K562 (cell line): ENCODE measurements at regions not wholly inside any gene's neighbourhood (a gene's known extent, or its start where the extent isn't known, plus 50 kb on each side); places are given as distances from the start of the nearest gene placed in this dataset.

Source experiments
- ATAC-seq: fragments of 200-7000 bp; cut with Tn5 transposase; 3 replicates; pipeline ENCODE4 v1.9.1; 2020; ENCODE audit warnings: moderate library complexity
- BruUV-seq: library from RNA; stranded (reverse); fragments of 400-500 nt; replicated peaks from 2 replicates; lab custom pipeline; 2021; lab: Mats Ljungman, UMichigan
- CTCF ChIA-PET: fragments of 300-600 bp; formaldehyde crosslinking; extraction: SDS; loops from one replicate; lab custom pipeline; 2021; ENCODE audit warnings: low intra/inter-chr PET ratio; lab: Yijun Ruan, JAX
- POLR2A ChIA-PET: fragments of 300-600, 350-650 bp; sonication (Branson Sonifier 250); formaldehyde crosslinking; extraction: SDS; loops from one replicate; lab custom pipeline; 2021; ENCODE audit warnings: antibody characterized with exemption, inconsistent platforms; lab: Yijun Ruan, JAX
- DNase-seq, 4 experiments: peaks; one replicate each; pipeline versions ENCODE4 v3.0.0 to v3.0.0-alpha.2; 2011 to 2018; ENCODE audit warnings: low spot score in 3 of 4, mixed read lengths in 3 of 4; ENCODE audit errors: extremely low read depth in 1 of 4
- FAIRE-seq: peaks from 2 replicates; lab custom pipeline; 2011; peaks lifted over from hg19 to GRCh38; lab: Jason Lieb, UNC
- H2AFZ ChIP-seq: 2 replicates; pipeline ENCODE4 v1.6.0; 2011; ENCODE audit warnings: low read depth, low read length, control low read depth, inconsistent platforms
- H3K27ac ChIP-seq: fragments of 200-600 bp; 3 replicates; pipeline ENCODE4 v1.8.0; 2011; ENCODE audit warnings: low read depth, mild to moderate bottlenecking, control low read depth, inconsistent platforms, low read length, moderate library complexity, mixed read lengths; ENCODE audit errors: extremely low read depth
- H3K27me3 ChIP-seq, 2 experiments: fragments of 300-600 bp in 1 of 2; 2 replicates in 1 of 2; 3 replicates in 1 of 2; pipeline versions ENCODE4 v1.6.0 to v1.8.0; 2011; ENCODE audit warnings: inconsistent platforms in 2 of 2, low read length in 2 of 2, mild to moderate bottlenecking in 1 of 2, mixed read lengths in 1 of 2, moderate library complexity in 1 of 2; ENCODE audit not compliant: control insufficient read depth in 2 of 2, insufficient read depth in 2 of 2
- H3K36me3 ChIP-seq: fragments of 300-600 bp; 3 replicates; pipeline ENCODE4 v1.8.0; 2011; ENCODE audit warnings: mild to moderate bottlenecking, low read length, inconsistent platforms; ENCODE audit not compliant: control insufficient read depth, insufficient read depth
- H3K4me1 ChIP-seq, 2 experiments: fragments of 200-600 bp in 1 of 2; replicated peaks in 1 of 2; 2 replicates in 1 of 2; 3 replicates in 1 of 2; pipeline versions ENCODE4 v1.5.1 to v1.8.0; 2011; ENCODE audit warnings: inconsistent platforms in 2 of 2, low read length in 2 of 2, mild to moderate bottlenecking in 1 of 2, mixed read lengths in 1 of 2, moderate library complexity in 1 of 2; ENCODE audit not compliant: control insufficient read depth in 2 of 2, insufficient read depth in 2 of 2
- H3K4me2 ChIP-seq: 2 replicates; pipeline ENCODE4 v1.6.1; 2011; ENCODE audit warnings: low read length, control low read depth, inconsistent platforms, mixed read lengths; ENCODE audit not compliant: insufficient read depth
- H3K4me3 ChIP-seq: fragments of 200-600 bp; sonication (generic), shearing (Covaris generic); 2 replicates; pipeline ENCODE4 v1.5.1; 2016; ENCODE audit warnings: control low read depth, inconsistent platforms
- H3K79me2 ChIP-seq: fragments of 200-600 bp; 3 replicates; pipeline ENCODE4 v1.8.0; 2011; ENCODE audit warnings: low read length, inconsistent platforms; ENCODE audit not compliant: control insufficient read depth, insufficient read depth
- H3K9ac ChIP-seq, 2 experiments: 2 replicates each; pipeline versions ENCODE4 v1.6.0 to v1.6.1; 2011; ENCODE audit warnings: low read depth in 2 of 2, low read length in 2 of 2, control low read depth in 1 of 2, inconsistent platforms in 1 of 2, mild to moderate bottlenecking in 1 of 2, mixed read lengths in 1 of 2; ENCODE audit not compliant: insufficient read depth in 1 of 2
- H3K9me1 ChIP-seq: one replicate; pipeline ENCODE4 v1.6.0; 2011; ENCODE audit warnings: inconsistent platforms, mild to moderate bottlenecking, low read length, moderate library complexity; ENCODE audit not compliant: control insufficient read depth, insufficient read depth
- H3K9me3 ChIP-seq: replicated peaks from 2 replicates; pipeline ENCODE4 v1.5.1; 2011; ENCODE audit warnings: low read depth, low read length, inconsistent platforms; ENCODE audit not compliant: control insufficient read depth, insufficient read depth
- H4K20me1 ChIP-seq: replicated peaks from 2 replicates; pipeline ENCODE4 v1.6.1; 2011; ENCODE audit warnings: low read length, inconsistent platforms, mixed read lengths; ENCODE audit not compliant: control insufficient read depth, insufficient read depth
- ARNT ChIP-seq, 2 experiments: fragments of 450-650 bp; IDR thresholded peaks; 2 replicates each; pipeline ENCODE4 v1.6.1; 2016; ENCODE audit warnings: mild to moderate bottlenecking in 1 of 2
- BHLHE40 ChIP-seq: IDR thresholded peaks from 2 replicates; pipeline ENCODE4 v1.6.1; 2011; ENCODE audit warnings: low read length, improper control_type of control experiment
- EHMT2 ChIP-seq: fragments of 450-650 bp; IDR thresholded peaks from 2 replicates; pipeline ENCODE4 v1.6.1; 2018; ENCODE audit warnings: antibody characterized with exemption
- FIP1L1 ChIP-seq: fragments of 200-400 bp; formaldehyde crosslinking; IDR thresholded peaks from 2 replicates; pipeline ENCODE4 v1.6.1; 2018; ENCODE audit warnings: mild to moderate bottlenecking, low read depth, low read length; ENCODE audit not compliant: poor library complexity, severe bottlenecking
- GABPA ChIP-seq: fragments of 200-800 bp; sonication (Bioruptor generic); conservative IDR thresholded peaks from 2 replicates; pipeline ENCODE4 v1.6.1; 2016; ENCODE audit warnings: low read depth, missing genetic modification characterization, missing compliant biosample characterization
- HDAC6 ChIP-seq: IDR thresholded peaks from 2 replicates; pipeline ENCODE4 v1.6.1; 2012; ENCODE audit warnings: low read depth, mild to moderate bottlenecking, control low read depth, inconsistent platforms, low read length, moderate library complexity
- KDM2B ChIP-seq: fragments of 250-450 bp; sonication (Bioruptor Pico); IDR thresholded peaks from 2 replicates; pipeline ENCODE4 v1.8.0; 2021; ENCODE audit warnings: mild to moderate bottlenecking, moderate library complexity
- RBM14 ChIP-seq: fragments of 200-400 bp; formaldehyde crosslinking; IDR thresholded peaks from 2 replicates; pipeline ENCODE4 v1.6.1; 2018; ENCODE audit warnings: low read depth, mild to moderate bottlenecking, low read length, moderate library complexity, borderline replicate concordance; ENCODE audit not compliant: insufficient read depth
- TAF1 ChIP-seq: IDR thresholded peaks from 2 replicates; pipeline ENCODE4 v1.6.1; 2011; ENCODE audit warnings: mild to moderate bottlenecking, low read length, moderate library complexity; ENCODE audit not compliant: insufficient read depth, control insufficient read depth, severe bottlenecking; ENCODE audit errors: extremely low read depth
- TSC22D4 ChIP-seq: fragments of 450-650 bp; IDR thresholded peaks from 2 replicates; pipeline ENCODE4 v1.6.1; 2016; ENCODE audit warnings: missing genetic modification characterization, missing biosample characterization, control low read depth
- ZNF140 ChIP-seq: fragments of 250-450 bp; sonication (Bioruptor Pico); IDR thresholded peaks from 2 replicates; pipeline ENCODE4 v1.8.0; 2021; ENCODE audit warnings: moderate library complexity, mild to moderate bottlenecking, inconsistent platforms
- ZNF431 ChIP-seq: sonication (generic); formaldehyde crosslinking; IDR thresholded peaks from 2 replicates; pipeline ENCODE4 v1.8.0; 2022; ENCODE audit warnings: mild to moderate bottlenecking, missing genetic modification reagents
- WGBS: fragments of 100-300 bp; shearing (Covaris generic); methylation state at CpG from one replicate; pipeline ENCODE4 v1.1.6; 2016; ENCODE audit warnings: low coverage, mixed read lengths; ENCODE audit not compliant: insufficient coverage; ENCODE audit errors: missing lambda C conversion rate; 5-methylcytosine and 5-hydroxymethylcytosine counted together
- in situ Hi-C: fragments of 300-500 bp; cut with MboI; formaldehyde crosslinking; loops from 4 replicates; pipeline ENCODE4 v1.15.0; 2018; ENCODE audit warnings: inconsistent platforms, mixed read lengths
- intact Hi-C: fragments of 100-400 bp; cut with micrococcal nuclease; formaldehyde crosslinking; loops from 2 replicates; pipeline ENCODE4 v1.14.2; 2022
- TF ChIP-seq, protein P1 (sequence below): fragments of 250-450 bp; sonication (Bioruptor Pico); IDR thresholded peaks from 2 replicates; pipeline ENCODE4 v1.8.0; 2021; ENCODE audit warnings: borderline replicate concordance, mild to moderate bottlenecking, moderate library complexity; ENCODE audit not compliant: poor library complexity, severe bottlenecking
- TF ChIP-seq, protein P2 (sequence below): fragments of 450-650 bp; formaldehyde crosslinking; IDR thresholded peaks from 2 replicates; pipeline ENCODE4 v1.4.0; 2022; ENCODE audit warnings: mild to moderate bottlenecking, moderate library complexity
- TF ChIP-seq, protein P3 (sequence below): IDR thresholded peaks from 2 replicates; pipeline ENCODE4 v1.6.1; 2012; ENCODE audit warnings: low read depth, low read length, improper control_type of control experiment, borderline replicate concordance
- TF ChIP-seq, protein P4 (sequence below): sonication (generic); formaldehyde crosslinking; IDR thresholded peaks from 2 replicates; pipeline ENCODE4 v1.8.0; 2022; ENCODE audit warnings: mild to moderate bottlenecking, missing genetic modification reagents

DNA sequence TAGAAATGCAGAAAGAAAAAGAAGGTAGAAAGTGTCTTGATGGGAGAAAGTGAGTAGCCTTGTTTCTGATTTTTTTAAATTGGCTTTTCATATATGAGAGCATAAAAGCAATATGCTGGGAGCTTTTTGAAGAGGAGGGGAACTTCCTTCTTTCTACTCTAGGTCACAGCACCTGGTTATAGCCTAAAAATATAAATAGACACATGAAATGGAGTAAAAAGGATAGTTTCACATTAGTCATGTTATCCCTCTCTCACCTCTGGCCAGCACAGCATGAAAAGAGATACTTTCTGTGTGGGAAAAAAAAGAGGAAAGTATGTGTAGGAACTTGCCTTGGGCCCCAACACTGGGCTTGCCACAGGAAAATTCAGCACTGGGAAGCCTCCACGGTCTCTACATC is 292.2 kb upstream of the ZWINT start:
- H3K4me2 ChIP-seq, result no peak overlapping the region
- H3K4me3 ChIP-seq, result no peak overlapping the region
- no peak overlapping the region for H2AFZ ChIP-seq
- TF ChIP-seq, protein P1, sequence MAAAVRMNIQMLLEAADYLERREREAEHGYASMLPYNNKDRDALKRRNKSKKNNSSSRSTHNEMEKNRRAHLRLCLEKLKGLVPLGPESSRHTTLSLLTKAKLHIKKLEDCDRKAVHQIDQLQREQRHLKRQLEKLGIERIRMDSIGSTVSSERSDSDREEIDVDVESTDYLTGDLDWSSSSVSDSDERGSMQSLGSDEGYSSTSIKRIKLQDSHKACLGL (CRISPR knock-in tag), result no peak
- TF ChIP-seq BHLHE40, result no peak
- TF ChIP-seq, protein P2, sequence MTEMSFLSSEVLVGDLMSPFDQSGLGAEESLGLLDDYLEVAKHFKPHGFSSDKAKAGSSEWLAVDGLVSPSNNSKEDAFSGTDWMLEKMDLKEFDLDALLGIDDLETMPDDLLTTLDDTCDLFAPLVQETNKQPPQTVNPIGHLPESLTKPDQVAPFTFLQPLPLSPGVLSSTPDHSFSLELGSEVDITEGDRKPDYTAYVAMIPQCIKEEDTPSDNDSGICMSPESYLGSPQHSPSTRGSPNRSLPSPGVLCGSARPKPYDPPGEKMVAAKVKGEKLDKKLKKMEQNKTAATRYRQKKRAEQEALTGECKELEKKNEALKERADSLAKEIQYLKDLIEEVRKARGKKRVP (CRISPR knock-in tag), result no peak
- TF ChIP-seq TAF1, result no peak
- TF ChIP-seq, protein P3, sequence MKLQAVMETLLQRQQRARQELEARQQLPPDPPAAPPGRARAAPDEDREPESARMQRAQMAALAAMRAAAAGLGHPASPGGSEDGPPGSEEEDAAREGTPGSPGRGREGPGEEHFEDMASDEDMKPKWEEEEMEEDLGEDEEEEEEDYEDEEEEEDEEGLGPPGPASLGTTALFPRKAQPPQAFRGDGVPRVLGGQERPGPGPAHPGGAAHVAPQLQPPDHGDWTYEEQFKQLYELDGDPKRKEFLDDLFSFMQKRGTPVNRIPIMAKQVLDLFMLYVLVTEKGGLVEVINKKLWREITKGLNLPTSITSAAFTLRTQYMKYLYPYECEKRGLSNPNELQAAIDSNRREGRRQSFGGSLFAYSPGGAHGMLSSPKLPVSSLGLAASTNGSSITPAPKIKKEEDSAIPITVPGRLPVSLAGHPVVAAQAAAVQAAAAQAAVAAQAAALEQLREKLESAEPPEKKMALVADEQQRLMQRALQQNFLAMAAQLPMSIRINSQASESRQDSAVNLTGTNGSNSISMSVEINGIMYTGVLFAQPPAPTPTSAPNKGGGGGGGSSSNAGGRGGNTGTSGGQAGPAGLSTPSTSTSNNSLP, result no peak
- no peak for TF ChIP-seq TSC22D4 (tag)
- no peak for TF ChIP-seq ARNT (IDR thresholded peaks at IDR 0.05)
- no peak for TF ChIP-seq HDAC6
- TF ChIP-seq RBM14, result no peak
- no peak for TF ChIP-seq FIP1L1
- TF ChIP-seq GABPA (tag), result no peak
- TF ChIP-seq ZNF140, result no peak
- TF ChIP-seq, protein P4, sequence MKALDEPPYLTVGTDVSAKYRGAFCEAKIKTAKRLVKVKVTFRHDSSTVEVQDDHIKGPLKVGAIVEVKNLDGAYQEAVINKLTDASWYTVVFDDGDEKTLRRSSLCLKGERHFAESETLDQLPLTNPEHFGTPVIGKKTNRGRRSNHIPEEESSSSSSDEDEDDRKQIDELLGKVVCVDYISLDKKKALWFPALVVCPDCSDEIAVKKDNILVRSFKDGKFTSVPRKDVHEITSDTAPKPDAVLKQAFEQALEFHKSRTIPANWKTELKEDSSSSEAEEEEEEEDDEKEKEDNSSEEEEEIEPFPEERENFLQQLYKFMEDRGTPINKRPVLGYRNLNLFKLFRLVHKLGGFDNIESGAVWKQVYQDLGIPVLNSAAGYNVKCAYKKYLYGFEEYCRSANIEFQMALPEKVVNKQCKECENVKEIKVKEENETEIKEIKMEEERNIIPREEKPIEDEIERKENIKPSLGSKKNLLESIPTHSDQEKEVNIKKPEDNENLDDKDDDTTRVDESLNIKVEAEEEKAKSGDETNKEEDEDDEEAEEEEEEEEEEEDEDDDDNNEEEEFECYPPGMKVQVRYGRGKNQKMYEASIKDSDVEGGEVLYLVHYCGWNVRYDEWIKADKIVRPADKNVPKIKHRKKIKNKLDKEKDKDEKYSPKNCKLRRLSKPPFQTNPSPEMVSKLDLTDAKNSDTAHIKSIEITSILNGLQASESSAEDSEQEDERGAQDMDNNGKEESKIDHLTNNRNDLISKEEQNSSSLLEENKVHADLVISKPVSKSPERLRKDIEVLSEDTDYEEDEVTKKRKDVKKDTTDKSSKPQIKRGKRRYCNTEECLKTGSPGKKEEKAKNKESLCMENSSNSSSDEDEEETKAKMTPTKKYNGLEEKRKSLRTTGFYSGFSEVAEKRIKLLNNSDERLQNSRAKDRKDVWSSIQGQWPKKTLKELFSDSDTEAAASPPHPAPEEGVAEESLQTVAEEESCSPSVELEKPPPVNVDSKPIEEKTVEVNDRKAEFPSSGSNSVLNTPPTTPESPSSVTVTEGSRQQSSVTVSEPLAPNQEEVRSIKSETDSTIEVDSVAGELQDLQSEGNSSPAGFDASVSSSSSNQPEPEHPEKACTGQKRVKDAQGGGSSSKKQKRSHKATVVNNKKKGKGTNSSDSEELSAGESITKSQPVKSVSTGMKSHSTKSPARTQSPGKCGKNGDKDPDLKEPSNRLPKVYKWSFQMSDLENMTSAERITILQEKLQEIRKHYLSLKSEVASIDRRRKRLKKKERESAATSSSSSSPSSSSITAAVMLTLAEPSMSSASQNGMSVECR (CRISPR knock-in tag), result no peak
- TF ChIP-seq ZNF431 (CRISPR knock-in tag), result no peak
- no peak for TF ChIP-seq KDM2B (CRISPR knock-in tag)
- no peak for TF ChIP-seq EHMT2

More for the DNA sequence above, 292.2 kb upstream of the ZWINT start:
- 0% methylated on average over 1 of the region's 1 CpG for WGBS
- H4K20me1 ChIP-seq, result no peaks in the 10 kb centered on the region
- no peak overlapping the region for H3K27ac ChIP-seq
- ATAC-seq (no peak), DNase-seq (no peak), FAIRE-seq (no peak)
- no peaks in the 10 kb centered on the region for H3K79me2 ChIP-seq
- ChIA-PET POLR2A (no interaction called here), CTCF (no interaction called here)
- H3K27me3 ChIP-seq, result no peaks in the 10 kb centered on the region
- H3K36me3 ChIP-seq, result no peaks in the 10 kb centered on the region
- H3K4me1 ChIP-seq, result no peaks in the 10 kb centered on the region
- BruUV-seq, result no TSS peak
- H3K9ac ChIP-seq, result no peak overlapping the region
- H3K9me1 ChIP-seq, result no peaks in the 10 kb centered on the region
- in situ Hi-C loops (no loop called here), intact Hi-C loops (no loop called here)
- no peaks in the 10 kb centered on the region; the same call in none of the 2 replicates for H3K9me3 ChIP-seq
